IgD-negative memory B cell (primary cell): ENCODE measurements at regions not wholly inside any gene's neighbourhood (a gene's known extent, or its start where the extent isn't known, plus 50 kb on each side); places are given as distances from the start of the nearest gene placed in this dataset.
"Not testable (repeated sequence)": the region's sequence is repeated elsewhere in the genome, so short reads cannot be mapped to it uniquely, and the experiment has no call there.

Source experiments
- H3K27ac Mint-ChIP-seq, 3 donors: one replicate each; pipeline ENCODE4 v1.8.0; 2020 to 2022; ENCODE audit warnings: mild to moderate bottlenecking in 3 of 3, mixed read lengths in 3 of 3, moderate library complexity in 1 of 3
- H3K27me3 Mint-ChIP-seq: one replicate; pipeline ENCODE4 v1.8.0; 2021; ENCODE audit warnings: mixed read lengths
- H3K36me3 Mint-ChIP-seq: one replicate; pipeline ENCODE4 v1.8.0; 2020; ENCODE audit warnings: mild to moderate bottlenecking, mixed read lengths
- H3K4me1 Mint-ChIP-seq, 3 donors: one replicate each; pipeline ENCODE4 v1.8.0; 2020 to 2022; ENCODE audit warnings: mixed read lengths in 3 of 3, mild to moderate bottlenecking in 1 of 3
- H3K4me3 Mint-ChIP-seq, 4 donors: one replicate each; pipeline ENCODE4 v1.8.0; 2020 to 2022; ENCODE audit warnings: mild to moderate bottlenecking in 4 of 4, mixed read lengths in 4 of 4, moderate library complexity in 3 of 4
- H3K9me3 Mint-ChIP-seq, 3 donors: one replicate each; pipeline ENCODE4 v1.8.0; 2020 to 2021; ENCODE audit warnings: mixed read lengths in 3 of 3, mild to moderate bottlenecking in 1 of 3

DNA sequence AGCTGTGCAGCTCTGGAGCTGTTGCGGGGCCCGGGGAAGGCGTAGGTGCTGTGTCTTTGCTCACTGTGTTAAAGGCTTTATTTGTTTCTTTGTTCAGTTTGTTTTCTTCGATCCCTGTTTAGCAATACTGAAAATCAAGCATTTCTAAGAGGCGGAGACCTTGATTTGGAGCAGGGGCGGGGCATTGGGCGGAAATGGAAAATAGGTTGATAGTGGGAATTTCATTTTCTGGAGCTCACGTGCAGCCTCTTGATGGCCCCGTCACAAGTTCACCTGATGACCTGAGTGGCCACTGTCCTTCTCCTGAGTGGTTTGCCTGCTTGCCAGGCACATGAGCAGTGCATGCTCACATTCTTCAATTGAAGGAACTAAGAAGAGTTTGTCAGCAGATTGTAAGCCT is 93.2 kb downstream of the POTEG start:
- H3K4me1 Mint-ChIP-seq, H3K27me3 Mint-ChIP-seq, H3K36me3 Mint-ChIP-seq, H3K27ac Mint-ChIP-seq, H3K4me3 Mint-ChIP-seq, H3K9me3 Mint-ChIP-seq: not testable (repeated sequence)

DNA sequence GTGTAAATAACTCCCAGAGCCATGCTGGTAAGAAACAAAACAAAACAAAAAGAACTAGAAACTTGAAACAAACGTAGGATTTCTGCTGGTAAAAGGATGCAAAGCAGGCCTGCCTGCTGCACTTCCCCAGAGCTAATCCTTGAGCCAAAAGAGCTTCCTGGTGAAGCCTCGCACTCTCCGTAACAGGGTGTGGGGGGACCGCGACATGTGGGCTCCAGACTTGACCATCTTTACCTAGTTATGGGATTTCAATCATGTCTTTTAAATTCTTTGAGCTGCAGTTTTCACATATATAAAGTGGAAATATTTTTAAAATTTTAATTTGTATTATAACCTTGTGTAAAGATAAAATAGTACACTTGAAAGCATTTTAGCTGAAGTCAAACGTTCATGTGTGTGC is 92.5 kb downstream of the POTEG start:
- H3K4me3 Mint-ChIP-seq, H3K27me3 Mint-ChIP-seq, H3K4me1 Mint-ChIP-seq, H3K36me3 Mint-ChIP-seq, H3K9me3 Mint-ChIP-seq, H3K27ac Mint-ChIP-seq: not testable (repeated sequence)

GRCh38 chr14:19344261-19344660 is 89.9 kb downstream of the POTEG start:
- not testable (repeated sequence) for H3K36me3 Mint-ChIP-seq

GRCh38 chr14:19344689-19345088 is 89.5 kb downstream of the POTEG start:
- H3K4me1 Mint-ChIP-seq, H3K4me3 Mint-ChIP-seq, H3K36me3 Mint-ChIP-seq, H3K27ac Mint-ChIP-seq, H3K27me3 Mint-ChIP-seq, H3K9me3 Mint-ChIP-seq: not testable (repeated sequence)

More at GRCh38 chr14:19344261-19344660, 89.9 kb downstream of the POTEG start:
- H3K27ac Mint-ChIP-seq, H3K9me3 Mint-ChIP-seq, H3K4me3 Mint-ChIP-seq, H3K4me1 Mint-ChIP-seq, H3K27me3 Mint-ChIP-seq: not testable (repeated sequence)

DNA sequence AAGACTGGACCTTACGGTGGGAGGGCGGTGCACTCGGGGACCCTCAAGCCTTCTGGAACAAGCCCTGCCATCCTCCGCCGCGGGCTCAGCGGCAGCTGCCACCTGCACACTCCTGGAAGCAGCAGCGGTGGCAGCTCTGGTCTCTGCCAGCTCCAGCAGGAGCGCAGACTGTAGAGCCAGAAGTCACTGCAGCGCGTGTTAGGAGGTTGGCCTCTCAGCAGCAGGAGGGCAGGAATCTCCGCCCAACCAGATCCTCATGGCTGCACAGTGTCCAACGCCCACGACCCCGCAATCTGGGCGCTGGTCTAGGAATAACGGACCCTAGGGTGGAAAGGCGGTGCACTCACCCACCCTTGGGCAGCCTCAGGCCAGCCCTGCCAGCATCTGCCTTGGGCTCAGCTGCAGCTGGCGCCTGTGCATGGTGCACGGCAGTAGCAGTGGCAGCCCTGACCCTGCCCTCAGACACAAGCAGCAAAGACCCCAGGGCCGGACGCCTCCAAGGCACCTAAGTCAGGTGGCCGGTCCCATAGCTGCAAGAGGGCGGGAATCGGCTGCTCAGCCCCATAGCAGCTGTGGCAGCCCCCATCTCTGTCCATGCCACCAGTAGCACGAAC is 88.7 kb downstream of the POTEG start:
- H3K4me1 Mint-ChIP-seq, H3K36me3 Mint-ChIP-seq, H3K27ac Mint-ChIP-seq, H3K27me3 Mint-ChIP-seq, H3K9me3 Mint-ChIP-seq, H3K4me3 Mint-ChIP-seq: not testable (repeated sequence)

DNA sequence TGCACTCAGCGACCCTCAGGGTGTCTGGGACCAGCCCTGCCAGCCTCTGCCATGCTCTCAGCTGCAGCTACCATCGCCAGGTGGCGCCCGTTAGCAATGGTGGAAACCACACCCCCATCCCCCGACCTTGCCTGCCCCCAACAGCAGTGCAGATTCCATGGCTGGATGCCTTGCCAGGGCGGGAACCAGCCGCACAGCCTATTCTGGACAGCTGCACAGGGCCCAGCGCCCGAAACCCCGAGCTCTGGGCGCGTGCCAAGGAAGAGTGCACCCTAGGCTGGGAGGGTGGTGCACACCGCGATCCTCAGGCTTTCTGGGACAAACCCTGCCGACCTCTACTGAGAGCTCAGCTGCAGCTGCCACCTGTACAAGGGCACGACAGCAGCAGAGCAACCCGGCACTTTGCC is 88.1 kb downstream of the POTEG start:
- not testable (repeated sequence) for H3K27me3 Mint-ChIP-seq, H3K4me1 Mint-ChIP-seq, H3K4me3 Mint-ChIP-seq, H3K9me3 Mint-ChIP-seq, H3K36me3 Mint-ChIP-seq, H3K27ac Mint-ChIP-seq

- not testable (repeated sequence) for H3K36me3 Mint-ChIP-seq, H3K4me3 Mint-ChIP-seq, H3K27me3 Mint-ChIP-seq, H3K27ac Mint-ChIP-seq, H3K9me3 Mint-ChIP-seq, H3K4me1 Mint-ChIP-seq
Observed at GRCh38 chr14:19346636-19347035, 87.5 kb downstream of the POTEG start.

DNA sequence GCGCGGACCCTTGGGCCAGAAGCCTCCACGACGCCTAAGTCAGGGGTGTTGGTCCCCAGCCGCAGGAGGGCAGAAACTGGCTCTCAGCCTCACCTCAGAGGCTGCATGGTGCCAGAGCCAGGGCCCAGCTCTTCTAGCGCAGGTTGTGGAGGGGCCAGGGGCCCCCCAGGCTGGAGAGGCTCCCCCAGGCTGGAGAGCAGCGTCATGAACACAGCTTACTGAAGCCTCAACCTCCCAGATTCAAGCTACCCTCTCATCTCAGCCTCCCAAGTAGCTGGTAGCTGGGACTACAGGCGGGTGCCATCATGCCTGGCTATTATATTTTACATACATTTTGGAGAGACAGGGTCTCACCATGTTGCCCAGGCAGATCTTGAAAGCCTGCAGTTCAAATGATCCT is 87.0 kb downstream of the POTEG start:
- not testable (repeated sequence) for H3K27ac Mint-ChIP-seq, H3K4me3 Mint-ChIP-seq, H3K36me3 Mint-ChIP-seq, H3K9me3 Mint-ChIP-seq, H3K27me3 Mint-ChIP-seq, H3K4me1 Mint-ChIP-seq
